ENCODE measurements at regions not wholly inside any gene's neighbourhood (a gene's known extent, or its start where the extent isn't known, plus 50 kb on each side); places are given as distances from the start of the nearest gene placed in this dataset.
"Not testable (repeated sequence)": the region's sequence is repeated elsewhere in the genome, so short reads cannot be mapped to it uniquely, and the experiment has no call there.

- Histone ChIP-seq H3K27me3 (ENCODE audit: control insufficient read depth, insufficient read depth, low read length) (peaks cover 2% of the 10 kb centered on the region), H3K4me1 (ENCODE audit: control insufficient read depth, insufficient read depth, low read length, poor library complexity, severe bottlenecking) (no peaks in the 10 kb centered on the region), H3K4me3 (ENCODE audit: low read depth, low read length) (no peak overlapping the region), H3K27ac (ENCODE audit: insufficient read depth, low read length, poor library complexity, severe bottlenecking) (no peak overlapping the region), H3K9me3 (ENCODE audit: control insufficient read depth in 2 of 2, low read length in 2 of 2) (no peaks in the 10 kb centered on the region), H3K36me3 (ENCODE audit: control insufficient read depth, insufficient read depth, low read length) (no peaks in the 10 kb centered on the region)
- Mint-ChIP-seq H3K4me1 (no peaks in the 10 kb centered on the region), H3K4me3 (no peak overlapping the region), H3K27me3 (peaks cover under 1% of the 10 kb centered on the region), H3K27ac (no peak overlapping the region), H3K36me3 (no peaks in the 10 kb centered on the region), H3K9me3 (peaks cover 0 to 1% (median 0%) of the 10 kb centered on the region in 7 donors)
- peak in 1 of 2 donors; percentile 20 for ATAC-seq (ENCODE audit: low read depth in 2 of 2)
- DNase-seq, result peak in 1 of 3 donors; percentile 34
These were observed 197.7 kb downstream of the FAXC start for GRCh38 chr6:99151634-99152346.

GRCh38 chr6:99148761-99149160, 200.7 kb downstream of the FAXC start:
- ATAC-seq (ENCODE audit: low read depth in 2 of 2), result no peak
- Histone ChIP-seq H3K27ac (ENCODE audit: insufficient read depth, low read length, poor library complexity, severe bottlenecking) (no peak overlapping the region), H3K4me1 (ENCODE audit: control insufficient read depth, insufficient read depth, low read length, poor library complexity, severe bottlenecking) (no peaks in the 10 kb centered on the region), H3K9me3 (ENCODE audit: control insufficient read depth in 2 of 2, low read length in 2 of 2) (no peaks in the 10 kb centered on the region), H3K27me3 (ENCODE audit: control insufficient read depth, insufficient read depth, low read length) (no peaks in the 10 kb centered on the region), H3K4me3 (ENCODE audit: low read depth, low read length) (no peak overlapping the region), H3K36me3 (ENCODE audit: control insufficient read depth, insufficient read depth, low read length) (no peaks in the 10 kb centered on the region)
- Mint-ChIP-seq H3K4me3 (no peak overlapping the region), H3K27me3 (peaks cover 7% of the 10 kb centered on the region), H3K4me1 (peaks cover 0 to 4% (median 0%) of the 10 kb centered on the region in 4 donors), H3K27ac (no peak overlapping the region), H3K9me3 (peaks cover 0 to 1% (median 0%) of the 10 kb centered on the region in 7 donors), H3K36me3 (no peaks in the 10 kb centered on the region)
- no peak for DNase-seq

GRCh38 chr6:99148111-99148510, 200.4 kb upstream of the FBXL4 start:
- Histone ChIP-seq H3K36me3 (ENCODE audit: control insufficient read depth, insufficient read depth, low read length) (no peaks in the 10 kb centered on the region), H3K27me3 (ENCODE audit: control insufficient read depth, insufficient read depth, low read length) (no peaks in the 10 kb centered on the region), H3K4me3 (ENCODE audit: low read depth, low read length) (no peak overlapping the region), H3K9me3 (ENCODE audit: control insufficient read depth in 2 of 2, low read length in 2 of 2) (no peaks in the 10 kb centered on the region), H3K27ac (ENCODE audit: insufficient read depth, low read length, poor library complexity, severe bottlenecking) (no peak overlapping the region), H3K4me1 (ENCODE audit: control insufficient read depth, insufficient read depth, low read length, poor library complexity, severe bottlenecking) (no peaks in the 10 kb centered on the region)
- Mint-ChIP-seq H3K4me3 (no peak overlapping the region), H3K27me3 (peaks cover 9% of the 10 kb centered on the region), H3K36me3 (no peaks in the 10 kb centered on the region), H3K27ac (no peak overlapping the region), H3K9me3 (no peaks in the 10 kb centered on the region), H3K4me1 (peaks cover 0 to 4% (median 0%) of the 10 kb centered on the region in 4 donors)
- DNase-seq (no peak), ATAC-seq (ENCODE audit: low read depth in 2 of 2) (no peak)

GRCh38 chr6:99147206-99147605, 199.5 kb upstream of the FBXL4 start:
- no peak overlapping the region for H3K4me3 ChIP-seq (ENCODE audit: low read depth, low read length)
- ATAC-seq (ENCODE audit: low read depth in 2 of 2) (no peak), DNase-seq (no peak)
- no peaks in the 10 kb centered on the region for H3K9me3 ChIP-seq (ENCODE audit: control insufficient read depth in 2 of 2, low read length in 2 of 2)
- H3K27ac ChIP-seq (ENCODE audit: insufficient read depth, low read length, poor library complexity, severe bottlenecking), result no peak overlapping the region
- Mint-ChIP-seq H3K4me3 (no peak overlapping the region), H3K36me3 (no peaks in the 10 kb centered on the region), H3K27me3 (peaks cover 12% of the 10 kb centered on the region), H3K27ac (no peak overlapping the region), H3K4me1 (peaks cover 0 to 4% (median 0%) of the 10 kb centered on the region in 4 donors), H3K9me3 (no peaks in the 10 kb centered on the region)
- no peaks in the 10 kb centered on the region for H3K36me3 ChIP-seq (ENCODE audit: control insufficient read depth, insufficient read depth, low read length)
- no peaks in the 10 kb centered on the region for H3K4me1 ChIP-seq (ENCODE audit: control insufficient read depth, insufficient read depth, low read length, poor library complexity, severe bottlenecking)
- no peaks in the 10 kb centered on the region for H3K27me3 ChIP-seq (ENCODE audit: control insufficient read depth, insufficient read depth, low read length)

GRCh38 chr6:99146711-99147110, 199.0 kb upstream of the FBXL4 start:
- Mint-ChIP-seq H3K4me1 (peaks cover 0 to 4% (median 0%) of the 10 kb centered on the region in 4 donors), H3K9me3 (no peaks in the 10 kb centered on the region), H3K36me3 (no peaks in the 10 kb centered on the region), H3K27ac (no peak overlapping the region), H3K27me3 (peaks cover 12% of the 10 kb centered on the region), H3K4me3 (no peak overlapping the region)
- H3K27ac ChIP-seq (ENCODE audit: insufficient read depth, low read length, poor library complexity, severe bottlenecking), result no peak overlapping the region
- no peaks in the 10 kb centered on the region for H3K27me3 ChIP-seq (ENCODE audit: control insufficient read depth, insufficient read depth, low read length)
- H3K4me1 ChIP-seq (ENCODE audit: control insufficient read depth, insufficient read depth, low read length, poor library complexity, severe bottlenecking), result no peaks in the 10 kb centered on the region
- no peak for ATAC-seq (ENCODE audit: low read depth in 2 of 2)
- no peak overlapping the region for H3K4me3 ChIP-seq (ENCODE audit: low read depth, low read length)
- H3K36me3 ChIP-seq (ENCODE audit: control insufficient read depth, insufficient read depth, low read length), result no peaks in the 10 kb centered on the region
- H3K9me3 ChIP-seq (ENCODE audit: control insufficient read depth in 2 of 2, low read length in 2 of 2), result no peaks in the 10 kb centered on the region
- no peak for DNase-seq

- Mint-ChIP-seq H3K4me3 (no peak overlapping the region), H3K36me3 (no peaks in the 10 kb centered on the region), H3K9me3 (no peaks in the 10 kb centered on the region), H3K27me3 (peaks cover 12% of the 10 kb centered on the region), H3K4me1 (peaks cover 0 to 4% (median 0%) of the 10 kb centered on the region in 4 donors), H3K27ac (no peak overlapping the region)
- Histone ChIP-seq H3K4me3 (ENCODE audit: low read depth, low read length) (no peak overlapping the region), H3K9me3 (ENCODE audit: control insufficient read depth in 2 of 2, low read length in 2 of 2) (no peaks in the 10 kb centered on the region), H3K27me3 (ENCODE audit: control insufficient read depth, insufficient read depth, low read length) (no peaks in the 10 kb centered on the region), H3K4me1 (ENCODE audit: control insufficient read depth, insufficient read depth, low read length, poor library complexity, severe bottlenecking) (no peaks in the 10 kb centered on the region), H3K27ac (ENCODE audit: insufficient read depth, low read length, poor library complexity, severe bottlenecking) (no peak overlapping the region), H3K36me3 (ENCODE audit: control insufficient read depth, insufficient read depth, low read length) (no peaks in the 10 kb centered on the region)
- ATAC-seq (ENCODE audit: low read depth in 2 of 2) (no peak), DNase-seq (no peak)
These were observed 198.0 kb upstream of the FBXL4 start for GRCh38 chr6:99145738-99146137.

GRCh38 chr6:99143108-99143861, 195.5 kb upstream of the FBXL4 start:
- Mint-ChIP-seq H3K4me1 (peaks cover 0 to 4% (median 0%) of the 10 kb centered on the region in 4 donors), H3K36me3 (no peaks in the 10 kb centered on the region), H3K4me3 (no peak overlapping the region), H3K27me3 (peaks cover 12% of the 10 kb centered on the region), H3K27ac (no peak overlapping the region), H3K9me3 (no peaks in the 10 kb centered on the region)
- no peaks in the 10 kb centered on the region for H3K9me3 ChIP-seq (ENCODE audit: control insufficient read depth in 2 of 2, low read length in 2 of 2)
- no peak for DNase-seq
- no peak overlapping the region for H3K4me3 ChIP-seq (ENCODE audit: low read depth, low read length)
- no peak for ATAC-seq (ENCODE audit: low read depth in 2 of 2)
- H3K4me1 ChIP-seq (ENCODE audit: control insufficient read depth, insufficient read depth, low read length, poor library complexity, severe bottlenecking), result no peaks in the 10 kb centered on the region
- no peaks in the 10 kb centered on the region for H3K36me3 ChIP-seq (ENCODE audit: control insufficient read depth, insufficient read depth, low read length)
- no peak overlapping the region for H3K27ac ChIP-seq (ENCODE audit: insufficient read depth, low read length, poor library complexity, severe bottlenecking)
- no peaks in the 10 kb centered on the region for H3K27me3 ChIP-seq (ENCODE audit: control insufficient read depth, insufficient read depth, low read length)

GRCh38 chr6:99141906-99142305, 194.2 kb upstream of the FBXL4 start:
- peaks cover 12% of the 10 kb centered on the region for H3K27me3 Mint-ChIP-seq
- not testable (repeated sequence) for H3K36me3 Mint-ChIP-seq; H3K4me1 Mint-ChIP-seq; H3K36me3 ChIP-seq (ENCODE audit: control insufficient read depth, insufficient read depth, low read length); H3K27ac ChIP-seq (ENCODE audit: insufficient read depth, low read length, poor library complexity, severe bottlenecking); H3K9me3 Mint-ChIP-seq; DNase-seq; H3K27ac Mint-ChIP-seq; H3K27me3 ChIP-seq (ENCODE audit: control insufficient read depth, insufficient read depth, low read length); H3K4me3 ChIP-seq (ENCODE audit: low read depth, low read length); H3K4me1 ChIP-seq (ENCODE audit: control insufficient read depth, insufficient read depth, low read length, poor library complexity, severe bottlenecking); H3K9me3 ChIP-seq (ENCODE audit: control insufficient read depth in 2 of 2, low read length in 2 of 2); H3K4me3 Mint-ChIP-seq; ATAC-seq (ENCODE audit: low read depth in 2 of 2)
